GM18861 (cell line): ENCODE measurements at regions not wholly inside any gene's neighbourhood (a gene's known extent, or its start where the extent isn't known, plus 50 kb on each side); places are given as distances from the start of the nearest gene placed in this dataset.
"Not testable (repeated sequence)": the region's sequence is repeated elsewhere in the genome, so short reads cannot be mapped to it uniquely, and the experiment has no call there.

ENCODE experiments used
- ATAC-seq: cut with Tn5 transposase; IDR thresholded peaks from one replicate; pipeline ENCODE4 v1.9.1; 2021; ENCODE audit not compliant: unreplicated experiment

DNA sequence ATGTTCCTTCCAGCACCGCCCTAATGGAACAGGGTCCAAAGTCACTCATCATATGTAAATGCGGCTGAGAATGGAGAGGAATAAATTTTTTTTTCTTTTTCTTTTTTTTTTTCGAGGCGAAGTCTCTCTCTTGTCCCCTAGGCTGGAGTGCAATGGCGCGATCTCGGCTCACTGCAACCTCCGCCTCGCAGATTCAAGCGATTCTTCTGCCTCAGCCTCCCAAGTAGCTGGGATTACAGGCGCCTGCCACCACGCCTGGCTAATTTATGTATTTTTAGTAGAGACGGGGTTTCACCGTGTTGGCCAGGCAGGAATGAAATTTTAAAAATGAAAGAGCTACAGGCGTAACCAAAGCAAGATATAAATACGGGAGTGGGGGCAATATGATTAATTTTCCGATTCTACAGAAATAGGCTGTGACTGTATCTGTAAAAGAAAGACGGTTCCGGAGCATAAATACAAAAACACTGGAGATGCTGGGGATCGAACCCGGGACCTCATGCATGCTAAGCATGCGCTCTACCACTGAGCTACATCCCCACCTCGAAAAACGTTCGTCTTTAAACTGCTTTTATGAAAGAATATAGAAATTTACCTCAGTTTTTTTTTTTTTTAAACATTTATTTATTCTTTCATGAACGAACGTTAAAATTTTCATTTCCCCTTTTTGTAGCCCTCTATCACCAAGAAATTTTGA lies 132.2 kb downstream of the GPX5 start:
- ATAC-seq = peak; percentile 68

- no peak for ATAC-seq
Measured at GRCh38 chr6:28658475-28659249, 133.0 kb downstream of the GPX5 start.

DNA sequence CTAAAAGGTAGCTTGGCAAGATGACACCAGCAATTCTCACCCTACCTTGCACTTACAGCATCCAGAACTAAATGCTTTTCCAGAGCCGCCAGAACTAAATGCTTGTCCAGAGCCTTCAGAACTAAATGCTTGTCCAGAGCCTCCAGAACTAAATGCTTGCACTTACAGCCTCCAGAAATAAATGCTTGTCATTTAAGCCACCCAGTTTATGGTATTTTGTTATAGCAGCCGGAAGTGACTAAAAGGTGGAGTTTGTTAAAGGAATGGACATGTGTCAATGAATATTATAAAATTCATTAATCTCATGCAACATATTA lies 133.5 kb downstream of the GPX5 start:
- no peak for ATAC-seq

DNA sequence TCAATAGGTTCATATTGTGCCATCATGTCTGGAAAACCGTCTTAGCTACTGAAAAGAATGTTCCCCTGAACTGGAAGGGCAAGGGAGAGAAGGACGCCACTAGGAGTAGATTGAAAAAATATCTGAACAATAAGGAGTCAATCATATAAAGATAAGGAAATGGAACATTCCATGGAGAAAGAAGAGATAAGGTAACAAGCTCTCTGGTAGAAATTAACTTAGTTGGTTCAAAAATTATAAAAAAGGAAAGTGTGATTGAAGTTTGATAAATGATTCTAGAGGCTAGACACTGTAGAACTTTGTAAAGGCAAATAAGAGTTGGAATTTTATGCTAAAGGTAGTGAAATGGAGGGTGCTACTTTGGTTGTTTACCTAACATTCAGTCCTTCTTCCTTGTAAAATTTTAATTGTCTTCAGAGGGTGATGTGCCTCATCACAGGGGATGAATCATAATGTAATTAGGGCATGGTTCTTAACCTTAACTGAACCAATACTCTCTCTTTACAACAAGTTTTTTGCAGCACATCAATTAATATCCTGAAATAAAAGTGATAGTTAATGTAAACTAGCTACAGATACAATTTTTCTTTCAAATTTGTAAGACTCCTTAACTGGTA lies 135.5 kb downstream of the GPX5 start:
- no peak for ATAC-seq

GRCh38 chr6:28664870-28665396 lies 139.3 kb downstream of the GPX5 start:
- no peak for ATAC-seq

DNA sequence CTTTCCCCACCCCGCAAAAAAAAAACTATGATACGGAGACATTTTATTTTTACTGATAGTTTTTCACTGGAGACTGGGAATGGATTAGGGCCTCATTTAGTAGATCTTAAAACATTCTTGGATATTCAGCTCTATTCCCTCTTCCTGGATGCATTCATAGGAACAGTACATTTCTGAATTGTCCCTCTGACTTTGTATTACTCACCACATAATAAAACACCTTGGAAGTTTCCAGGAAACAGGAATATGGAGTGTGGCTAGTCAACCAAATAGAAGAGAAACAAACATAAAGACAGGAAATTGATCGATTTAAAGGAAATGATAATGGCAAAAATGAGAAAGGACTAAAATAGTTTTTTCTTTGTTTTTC lies 147.7 kb downstream of the GPX5 start:
- ATAC-seq = no peak

- ATAC-seq = no peak
Measured at GRCh38 chr6:28673787-28674671, 148.3 kb downstream of the GPX5 start.

DNA sequence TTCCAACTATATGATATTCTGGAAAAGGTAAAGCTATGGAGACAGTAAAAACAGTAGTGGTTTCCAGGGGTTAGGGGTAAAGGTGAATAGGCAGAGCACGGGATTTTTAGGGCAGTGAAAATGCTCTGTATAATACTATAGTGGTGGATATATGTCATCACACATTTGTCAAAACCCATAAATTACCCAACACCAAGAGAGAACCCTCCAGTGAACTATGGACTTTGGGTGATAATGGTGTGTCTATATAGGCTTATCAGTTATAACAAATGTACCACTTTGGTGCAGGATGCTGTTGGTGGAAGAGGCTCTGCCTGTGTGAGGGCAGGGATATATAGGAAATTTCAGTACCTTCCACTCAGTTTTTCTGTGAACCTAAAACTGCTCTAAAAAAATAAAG lies 149.9 kb downstream of the GPX5 start:
- ATAC-seq = no peak

- ATAC-seq = no peak
Measured at GRCh38 chr6:28682542-28682941, 156.9 kb downstream of the GPX5 start.

GRCh38 chr6:28682956-28683685 lies 157.4 kb downstream of the GPX5 start:
- not testable (repeated sequence) for ATAC-seq

GRCh38 chr6:28683945-28684538 lies 158.4 kb downstream of the GPX5 start:
- ATAC-seq = no peak

GRCh38 chr6:28685960-28686359 lies 160.3 kb downstream of the GPX5 start:
- not testable (repeated sequence) for ATAC-seq

GRCh38 chr6:28686446-28687027 lies 160.9 kb downstream of the GPX5 start:
- not testable (repeated sequence) for ATAC-seq

DNA sequence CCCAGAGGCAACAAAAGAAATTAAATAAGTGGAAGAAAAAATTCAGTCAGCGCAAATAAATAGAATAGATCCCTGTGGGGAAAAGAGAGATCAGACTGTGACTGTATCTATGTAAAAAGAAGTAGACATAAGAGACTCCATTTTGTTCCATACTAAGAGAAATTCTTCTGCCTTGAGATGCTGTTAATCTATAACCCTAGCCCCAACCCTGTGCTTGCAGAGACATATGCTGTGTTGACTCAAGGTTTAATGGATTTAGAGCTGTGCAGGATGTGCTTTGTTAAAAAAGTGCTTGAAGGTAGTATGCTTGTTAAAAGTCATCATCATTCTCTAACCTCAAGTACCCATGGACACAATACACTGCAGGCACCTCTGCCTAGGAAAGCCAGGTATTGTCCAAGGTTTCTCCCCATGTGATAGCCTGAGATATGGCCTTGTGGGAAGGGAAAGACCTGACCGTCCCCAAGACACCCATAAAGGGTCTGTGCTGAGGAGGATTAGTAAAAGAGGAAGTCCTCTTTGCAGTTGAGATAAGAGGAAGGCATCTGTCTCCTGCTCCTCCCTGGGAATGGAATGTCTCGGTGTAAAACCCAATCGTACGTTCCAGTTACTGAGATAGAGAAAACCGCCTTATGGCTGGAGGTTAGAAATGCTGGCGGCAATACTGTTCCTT lies 161.8 kb downstream of the GPX5 start:
- not testable (repeated sequence) for ATAC-seq

GRCh38 chr6:28691991-28692390 lies 166.3 kb downstream of the GPX5 start:
- ATAC-seq = not testable (repeated sequence)

GRCh38 chr6:28693033-28693750 lies 167.5 kb downstream of the GPX5 start:
- no peak for ATAC-seq

- no peak for ATAC-seq
Measured at GRCh38 chr6:28693751-28694443, 168.2 kb downstream of the GPX5 start.

DNA sequence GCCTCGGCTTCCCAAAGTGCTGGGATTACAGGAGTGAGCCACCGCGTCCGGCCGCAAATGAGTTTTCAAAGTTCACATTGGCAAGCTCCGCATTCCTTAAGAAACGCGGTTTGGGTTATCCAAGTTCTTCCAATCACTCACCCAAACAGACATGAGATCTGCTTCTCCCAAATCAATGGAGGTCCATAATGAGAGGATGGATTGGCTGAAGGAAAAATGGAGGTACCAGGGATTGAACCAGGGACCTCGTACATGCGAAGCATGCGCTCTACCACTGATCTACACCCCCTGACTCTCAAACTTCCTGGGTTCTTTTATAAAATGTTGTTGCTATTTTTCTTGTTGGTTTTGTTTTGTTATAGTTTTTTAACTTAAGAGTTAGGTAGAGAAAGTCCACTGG lies 170.0 kb downstream of the GPX5 start:
- no peak for ATAC-seq
